Fibroblast of mammary gland (primary cell): ENCODE measurements at regions not wholly inside any gene's neighbourhood (a gene's known extent, or its start where the extent isn't known, plus 50 kb on each side); places are given as distances from the start of the nearest gene placed in this dataset.

Source experiments
- DNase-seq: peaks from one replicate; pipeline ENCODE4 v3.0.0-alpha.2; 2010; ENCODE audit warnings: low read depth
- H3K4me3 ChIP-seq: 2 replicates; pipeline ENCODE4 v1.5.1; 2011; ENCODE audit warnings: low read depth, mild to moderate bottlenecking, low read length, moderate library complexity; ENCODE audit not compliant: control insufficient read depth
- CTCF ChIP-seq: conservative IDR thresholded peaks from 2 replicates; pipeline ENCODE4 v1.5.1; 2011; ENCODE audit warnings: low read depth, low read length, inconsistent platforms; ENCODE audit not compliant: control insufficient read depth, insufficient read depth

- no peak for TF ChIP-seq CTCF
- DNase-seq: peak; percentile 29
These were observed 1255.2 kb downstream of the EFNA5 start for GRCh38 chr5:106415541-106415940.

GRCh38 chr5:106414342-106414741 lies 1256.4 kb downstream of the EFNA5 start:
- no peak for DNase-seq
- no peak overlapping the region for H3K4me3 ChIP-seq
- no peak for TF ChIP-seq CTCF

More at GRCh38 chr5:106415541-106415940, 1255.2 kb downstream of the EFNA5 start:
- H3K4me3 ChIP-seq: no peak overlapping the region

- no peak overlapping the region for H3K4me3 ChIP-seq
- no peak for DNase-seq
- TF ChIP-seq CTCF: no peak
These were observed 1258.1 kb downstream of the EFNA5 start for GRCh38 chr5:106412606-106413005.

- no peak for DNase-seq
- H3K4me3 ChIP-seq: no peak overlapping the region
- no peak for TF ChIP-seq CTCF
These were observed 1262.2 kb downstream of the EFNA5 start for GRCh38 chr5:106408570-106408969.

GRCh38 chr5:106408141-106408540 lies 1262.6 kb downstream of the EFNA5 start:
- DNase-seq: peak; percentile 14
- TF ChIP-seq CTCF: no peak
- H3K4me3 ChIP-seq: no peak overlapping the region

- no peak overlapping the region for H3K4me3 ChIP-seq
- TF ChIP-seq CTCF: no peak
- peak; percentile 19 for DNase-seq
These were observed 1269.2 kb downstream of the EFNA5 start for GRCh38 chr5:106401561-106401960.

GRCh38 chr5:106399391-106399790 lies 1271.3 kb downstream of the EFNA5 start:
- no peak for TF ChIP-seq CTCF
- peak; percentile 50 for DNase-seq
- no peak overlapping the region for H3K4me3 ChIP-seq
